ENCODE measurements at regions not wholly inside any gene's neighbourhood (a gene's known extent, or its start where the extent isn't known, plus 50 kb on each side); places are given as distances from the start of the nearest gene placed in this dataset.

DNA sequence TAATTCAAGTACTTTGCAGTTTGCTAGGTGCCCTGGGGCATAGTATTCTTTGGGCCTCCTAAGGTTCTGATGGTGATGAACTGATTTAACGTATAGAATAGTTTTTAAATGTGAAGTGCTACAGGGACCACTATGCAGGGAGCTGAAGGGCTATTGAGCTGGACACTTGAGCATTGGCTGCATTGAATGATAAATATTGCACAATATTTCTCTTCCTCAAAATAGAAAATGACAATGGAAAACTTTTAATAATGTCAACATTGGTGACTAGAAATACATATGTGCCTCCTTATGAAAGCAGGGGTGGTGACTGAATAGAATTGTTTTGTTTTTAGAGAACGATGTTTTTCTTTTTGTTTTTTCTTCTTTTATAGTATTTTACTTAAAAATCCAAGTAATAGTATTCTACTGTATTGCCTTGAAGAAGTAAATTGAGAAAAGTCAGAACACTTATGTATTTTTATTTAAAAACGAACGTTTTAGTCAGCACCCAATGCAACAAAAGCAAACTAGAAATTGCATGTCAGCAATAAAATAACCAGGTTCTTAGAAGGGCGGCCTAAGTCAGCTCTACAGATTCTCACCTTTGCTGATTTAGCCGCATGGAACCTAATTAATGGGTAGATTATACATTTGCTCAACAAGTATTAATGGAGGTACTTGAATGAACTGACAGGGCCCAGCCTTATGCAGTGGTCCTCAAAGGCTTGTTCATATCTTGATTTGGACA is 244.0 kb upstream of the KLF6 start:
- TF ChIP-seq, protein P1, sequence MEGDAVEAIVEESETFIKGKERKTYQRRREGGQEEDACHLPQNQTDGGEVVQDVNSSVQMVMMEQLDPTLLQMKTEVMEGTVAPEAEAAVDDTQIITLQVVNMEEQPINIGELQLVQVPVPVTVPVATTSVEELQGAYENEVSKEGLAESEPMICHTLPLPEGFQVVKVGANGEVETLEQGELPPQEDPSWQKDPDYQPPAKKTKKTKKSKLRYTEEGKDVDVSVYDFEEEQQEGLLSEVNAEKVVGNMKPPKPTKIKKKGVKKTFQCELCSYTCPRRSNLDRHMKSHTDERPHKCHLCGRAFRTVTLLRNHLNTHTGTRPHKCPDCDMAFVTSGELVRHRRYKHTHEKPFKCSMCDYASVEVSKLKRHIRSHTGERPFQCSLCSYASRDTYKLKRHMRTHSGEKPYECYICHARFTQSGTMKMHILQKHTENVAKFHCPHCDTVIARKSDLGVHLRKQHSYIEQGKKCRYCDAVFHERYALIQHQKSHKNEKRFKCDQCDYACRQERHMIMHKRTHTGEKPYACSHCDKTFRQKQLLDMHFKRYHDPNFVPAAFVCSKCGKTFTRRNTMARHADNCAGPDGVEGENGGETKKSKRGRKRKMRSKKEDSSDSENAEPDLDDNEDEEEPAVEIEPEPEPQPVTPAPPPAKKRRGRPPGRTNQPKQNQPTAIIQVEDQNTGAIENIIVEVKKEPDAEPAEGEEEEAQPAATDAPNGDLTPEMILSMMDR (IDR thresholded peaks at IDR 0.05), result no peak
- TF ChIP-seq EP300 (IDR thresholded peaks at IDR 0.05) (no peak), POLR2A (IDR thresholded peaks at IDR 0.05) (no peak)

All from sigmoid colon (tissue), 4 donors.